ENCODE measurements at regions not wholly inside any gene's neighbourhood (a gene's known extent, or its start where the extent isn't known, plus 50 kb on each side); places are given as distances from the start of the nearest gene placed in this dataset.

DNA sequence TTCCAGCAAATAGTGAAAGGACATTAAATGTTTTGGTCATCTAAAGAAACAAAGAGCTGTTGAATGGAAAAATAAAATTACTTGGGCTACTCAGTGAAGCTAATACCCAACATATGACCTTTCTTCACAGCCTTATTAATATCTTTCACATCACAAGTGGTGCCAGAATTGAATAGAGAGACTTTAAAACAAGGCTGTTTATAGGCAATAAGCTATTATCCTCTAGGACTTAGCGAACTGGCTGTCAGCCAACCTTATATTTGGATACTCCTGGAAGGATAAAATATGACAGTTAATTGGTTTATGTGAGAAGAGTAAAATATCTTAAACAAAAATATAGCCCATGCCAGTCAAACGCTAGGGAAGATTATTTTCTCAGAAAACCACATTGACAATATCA is 225.5 kb upstream of the BLID start:
- Histone ChIP-seq H3K27me3 (no peaks in the 10 kb centered on the region), H3K4me1 (no peaks in the 10 kb centered on the region), H3K9me3 (no peaks in the 10 kb centered on the region), H3K4me3 (ENCODE audit: low read depth, low read length) (no peak overlapping the region), H3K36me3 (no peaks in the 10 kb centered on the region)
- TF ChIP-seq, protein P1, sequence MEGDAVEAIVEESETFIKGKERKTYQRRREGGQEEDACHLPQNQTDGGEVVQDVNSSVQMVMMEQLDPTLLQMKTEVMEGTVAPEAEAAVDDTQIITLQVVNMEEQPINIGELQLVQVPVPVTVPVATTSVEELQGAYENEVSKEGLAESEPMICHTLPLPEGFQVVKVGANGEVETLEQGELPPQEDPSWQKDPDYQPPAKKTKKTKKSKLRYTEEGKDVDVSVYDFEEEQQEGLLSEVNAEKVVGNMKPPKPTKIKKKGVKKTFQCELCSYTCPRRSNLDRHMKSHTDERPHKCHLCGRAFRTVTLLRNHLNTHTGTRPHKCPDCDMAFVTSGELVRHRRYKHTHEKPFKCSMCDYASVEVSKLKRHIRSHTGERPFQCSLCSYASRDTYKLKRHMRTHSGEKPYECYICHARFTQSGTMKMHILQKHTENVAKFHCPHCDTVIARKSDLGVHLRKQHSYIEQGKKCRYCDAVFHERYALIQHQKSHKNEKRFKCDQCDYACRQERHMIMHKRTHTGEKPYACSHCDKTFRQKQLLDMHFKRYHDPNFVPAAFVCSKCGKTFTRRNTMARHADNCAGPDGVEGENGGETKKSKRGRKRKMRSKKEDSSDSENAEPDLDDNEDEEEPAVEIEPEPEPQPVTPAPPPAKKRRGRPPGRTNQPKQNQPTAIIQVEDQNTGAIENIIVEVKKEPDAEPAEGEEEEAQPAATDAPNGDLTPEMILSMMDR (IDR thresholded peaks at IDR 0.05; ENCODE audit: low read depth, low read length): no peak
- no peak for DNase-seq

DNA sequence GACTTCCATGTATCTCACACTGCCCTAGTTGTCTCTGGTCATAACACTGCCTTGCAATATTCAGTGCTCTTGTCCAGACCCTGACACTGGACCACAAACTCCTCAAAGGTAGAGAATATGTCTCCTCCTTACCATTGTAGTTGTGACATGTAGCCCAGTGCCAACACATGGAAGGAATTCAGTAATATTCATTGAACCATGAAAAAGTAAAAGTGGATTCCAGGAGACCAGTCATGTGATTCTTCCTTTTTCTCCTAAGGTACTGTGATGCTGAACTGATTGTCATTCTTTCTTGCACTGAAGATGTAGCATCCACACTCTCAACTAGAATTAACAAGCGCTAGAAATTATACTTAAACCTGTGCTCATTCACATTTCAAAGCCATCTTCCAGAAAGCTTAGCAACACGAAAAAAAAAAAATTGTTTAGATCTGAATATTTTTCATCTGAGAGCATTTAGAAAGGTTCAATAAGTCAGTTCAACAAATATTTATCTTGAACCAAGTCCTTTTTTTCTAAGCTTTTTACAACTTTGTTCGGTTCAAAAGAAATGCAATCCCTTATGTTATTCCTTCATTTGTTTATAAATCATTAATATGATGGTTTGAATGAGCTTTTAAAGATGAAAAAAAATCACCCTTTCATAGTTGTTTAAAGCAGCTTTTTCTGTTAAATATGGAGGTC is 224.7 kb upstream of the BLID start:
- TF ChIP-seq, protein P1 (IDR thresholded peaks at IDR 0.05; ENCODE audit: low read depth, low read length): no peak
- Histone ChIP-seq H3K4me1 (no peaks in the 10 kb centered on the region), H3K4me3 (ENCODE audit: low read depth, low read length) (no peak overlapping the region), H3K36me3 (no peaks in the 10 kb centered on the region), H3K9me3 (no peaks in the 10 kb centered on the region), H3K27me3 (no peaks in the 10 kb centered on the region)
- DNase-seq: no peak

DNA sequence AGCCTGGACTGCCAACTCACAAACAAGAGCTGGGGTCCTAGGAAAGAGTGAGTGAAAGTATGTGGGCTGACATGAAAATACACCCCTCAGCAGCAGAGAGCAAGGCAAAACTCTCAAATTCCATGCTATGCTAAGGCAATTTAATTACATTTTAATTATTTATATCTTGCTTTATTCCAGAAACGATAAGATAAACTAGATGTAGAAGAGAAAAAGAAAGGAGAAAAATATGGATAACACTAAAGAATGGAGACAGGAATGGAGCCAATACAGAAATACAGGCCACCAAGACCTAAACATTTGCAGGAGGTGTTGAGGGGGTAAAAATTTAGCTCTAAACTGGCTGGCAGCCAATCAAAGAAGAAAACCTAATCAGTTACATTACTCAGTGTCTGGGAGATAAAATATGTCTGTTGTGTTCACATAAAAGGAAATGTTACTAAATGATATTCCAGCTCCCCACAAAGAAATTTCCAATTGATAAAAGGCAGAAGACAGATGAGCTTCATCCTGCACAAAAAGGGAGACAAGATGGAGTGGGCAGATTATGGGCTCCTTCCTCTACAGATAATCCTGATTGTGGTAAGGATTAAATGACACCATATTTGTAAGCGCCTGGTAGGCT is 223.5 kb upstream of the BLID start:
- Histone ChIP-seq H3K4me1 (no peaks in the 10 kb centered on the region), H3K9me3 (no peaks in the 10 kb centered on the region), H3K4me3 (ENCODE audit: low read depth, low read length) (no peak overlapping the region), H3K36me3 (no peaks in the 10 kb centered on the region), H3K27me3 (no peaks in the 10 kb centered on the region)
- DNase-seq: no peak
- TF ChIP-seq, protein P1 (IDR thresholded peaks at IDR 0.05; ENCODE audit: low read depth, low read length): no peak

DNA sequence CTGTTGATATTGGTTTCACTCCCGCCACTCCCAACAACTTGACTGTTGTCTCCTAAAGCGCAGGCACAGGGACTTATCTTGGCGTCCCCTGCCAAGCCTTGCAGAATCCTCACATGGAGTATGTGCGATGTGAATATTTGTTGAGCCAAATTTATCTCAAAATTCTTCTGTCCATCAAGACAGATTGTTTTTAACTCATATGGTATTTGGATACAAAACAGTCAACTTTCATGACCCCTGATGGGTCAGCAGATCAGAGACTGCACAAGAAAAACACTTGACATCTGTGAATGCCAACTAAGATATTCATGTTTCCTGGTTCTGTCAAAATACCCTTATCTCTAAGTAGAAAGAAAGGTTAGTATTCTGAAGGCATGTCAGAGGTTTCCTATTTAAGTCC is 221.7 kb upstream of the BLID start:
- Histone ChIP-seq H3K4me1 (no peaks in the 10 kb centered on the region), H3K4me3 (ENCODE audit: low read depth, low read length) (no peak overlapping the region), H3K27me3 (no peaks in the 10 kb centered on the region), H3K9me3 (no peaks in the 10 kb centered on the region), H3K36me3 (no peaks in the 10 kb centered on the region)
- no peak for DNase-seq
- TF ChIP-seq, protein P1 (IDR thresholded peaks at IDR 0.05; ENCODE audit: low read depth, low read length): no peak

DNA sequence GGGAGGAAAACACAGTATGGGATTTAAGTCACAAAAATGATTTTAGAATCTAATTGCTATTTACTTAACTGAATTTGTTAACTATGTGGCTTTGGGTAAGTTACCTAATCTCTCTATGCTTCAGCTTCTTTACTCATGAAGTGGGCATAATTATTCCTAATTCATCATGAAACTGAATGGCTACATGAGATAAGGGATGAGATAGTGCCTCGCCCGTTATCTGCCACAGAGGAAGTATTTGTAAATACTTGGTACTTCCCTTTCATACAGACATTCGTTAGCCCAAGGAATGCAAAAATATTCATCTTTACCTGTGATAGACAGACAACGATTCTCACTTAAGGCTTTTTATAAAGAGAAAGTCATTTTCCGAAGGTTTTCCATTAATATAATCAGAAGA is 221.2 kb upstream of the BLID start:
- Histone ChIP-seq H3K9me3 (no peaks in the 10 kb centered on the region), H3K27me3 (no peaks in the 10 kb centered on the region), H3K4me1 (no peaks in the 10 kb centered on the region), H3K36me3 (no peaks in the 10 kb centered on the region), H3K4me3 (ENCODE audit: low read depth, low read length) (no peak overlapping the region)
- no peak for DNase-seq
- TF ChIP-seq, protein P1 (IDR thresholded peaks at IDR 0.05; ENCODE audit: low read depth, low read length): no peak

DNA sequence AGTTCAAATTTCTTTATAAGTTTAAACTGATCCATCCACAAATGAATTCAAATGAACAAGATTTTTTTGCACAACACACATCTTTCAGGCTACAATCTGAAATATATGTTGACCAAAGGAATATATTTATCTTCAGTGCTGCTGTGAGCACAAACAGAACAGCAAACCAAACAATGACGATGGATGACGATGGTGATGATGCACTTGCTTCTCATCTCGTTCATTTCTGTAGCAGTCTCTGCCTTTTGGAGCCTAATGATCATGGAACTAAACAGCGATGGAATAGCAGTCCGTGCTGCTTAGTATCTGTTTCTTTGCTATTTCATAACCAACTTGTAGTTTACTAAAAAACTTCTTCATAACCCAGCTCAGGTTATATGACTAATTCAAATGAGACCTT is 220.7 kb upstream of the BLID start:
- DNase-seq: no peak
- Histone ChIP-seq H3K4me3 (ENCODE audit: low read depth, low read length) (no peak overlapping the region), H3K9me3 (no peaks in the 10 kb centered on the region), H3K4me1 (no peaks in the 10 kb centered on the region), H3K27me3 (no peaks in the 10 kb centered on the region), H3K36me3 (no peaks in the 10 kb centered on the region)
- TF ChIP-seq, protein P1 (IDR thresholded peaks at IDR 0.05; ENCODE audit: low read depth, low read length): no peak
